GM12878 (cell line): ENCODE measurements at regions not wholly inside any gene's neighbourhood (a gene's known extent, or its start where the extent isn't known, plus 50 kb on each side); places are given as distances from the start of the nearest gene placed in this dataset.

ENCODE experiments used
- ATAC-seq: fragments of 200-7000 bp; cut with Tn5 transposase; 3 replicates; pipeline ENCODE4 v1.9.1; 2020; ENCODE audit warnings: mild to moderate bottlenecking, moderate library complexity
- BruUV-seq: library from RNA; stranded (reverse); fragments of 400-500 nt; replicated peaks from 2 replicates; lab custom pipeline; 2021; lab: Mats Ljungman, UMichigan
- CTCF ChIA-PET: fragments of 300-600 bp; sonication (Branson Sonifier 250); formaldehyde crosslinking; extraction: SDS; loops from one replicate; lab custom pipeline; 2021; ENCODE audit warnings: inconsistent platforms; lab: Yijun Ruan, JAX
- POLR2A ChIA-PET: fragments of 350-600 bp; formaldehyde crosslinking; extraction: SDS; loops from one replicate; lab custom pipeline; 2021; ENCODE audit warnings: inconsistent platforms; lab: Charles Lee
- RAD21 ChIA-PET: fragments of 300-600 bp; sonication (Branson Sonifier 250); formaldehyde crosslinking; loops from one replicate; lab custom pipeline; 2023; ENCODE audit warnings: antibody characterized with exemption; ENCODE audit not compliant: unreplicated experiment; lab: Charles Lee
- SMC1A ChIA-PET: fragments of 300-600 bp; sonication (Branson Sonifier 250); formaldehyde crosslinking; loops from one replicate; lab custom pipeline; 2023; ENCODE audit not compliant: unreplicated experiment, uncharacterized antibody; lab: Charles Lee
- DNase-seq: peaks from one replicate; pipeline ENCODE4 v3.0.0-alpha.2; 2011; ENCODE audit warnings: low read depth, low spot score
- FAIRE-seq: peaks from 3 replicates; lab custom pipeline; 2011; peaks lifted over from hg19 to GRCh38; lab: Jason Lieb, UNC
- H2AFZ ChIP-seq: 2 replicates; pipeline ENCODE4 v1.6.0; 2011; ENCODE audit warnings: low read depth, low read length, control low read depth; ENCODE audit not compliant: control insufficient read depth
- H3K27ac ChIP-seq: 2 replicates; pipeline ENCODE4 v1.5.1; 2011; ENCODE audit warnings: control low read depth; ENCODE audit not compliant: control insufficient read depth, insufficient read depth
- H3K27me3 ChIP-seq, 2 experiments: replicated peaks in 1 of 2; 2 replicates each; pipeline versions ENCODE4 v1.6.0 to v1.6.1; 2011; ENCODE audit warnings: low read length in 1 of 2; ENCODE audit not compliant: control insufficient read depth in 2 of 2, insufficient read depth in 2 of 2
- H3K36me3 ChIP-seq, 2 experiments: 2 replicates each; pipeline ENCODE4 v1.5.1; 2011; ENCODE audit warnings: low read length in 1 of 2; ENCODE audit not compliant: control insufficient read depth in 2 of 2, insufficient read depth in 2 of 2
- H3K4me1 ChIP-seq: 2 replicates; pipeline ENCODE4 v1.6.1; 2011; ENCODE audit warnings: mild to moderate bottlenecking, low read length, moderate library complexity, mixed read lengths; ENCODE audit not compliant: control insufficient read depth, insufficient read depth
- H3K4me2 ChIP-seq: 2 replicates; pipeline ENCODE4 v1.6.0; 2011; ENCODE audit warnings: control low read depth; ENCODE audit not compliant: control insufficient read depth, insufficient read depth
- H3K4me3 ChIP-seq: fragments of 200-600 bp; sonication (generic); 2 replicates; pipeline ENCODE4 v1.5.1; 2016
- H3K79me2 ChIP-seq: 2 replicates; pipeline ENCODE4 v1.6.0; 2011; ENCODE audit warnings: low read length; ENCODE audit not compliant: control insufficient read depth, insufficient read depth
- H3K9ac ChIP-seq: 2 replicates; pipeline ENCODE4 v1.8.0; 2011; ENCODE audit warnings: low read length, control low read depth, mixed read lengths; ENCODE audit not compliant: control insufficient read depth, insufficient read depth
- H3K9me3 ChIP-seq: replicated peaks from 3 replicates; pipeline ENCODE4 v1.5.1; 2011; ENCODE audit warnings: mild to moderate bottlenecking, low read length; ENCODE audit not compliant: control insufficient read depth, insufficient read depth
- H4K20me1 ChIP-seq: 2 replicates; pipeline ENCODE4 v1.6.0; 2011; ENCODE audit not compliant: control insufficient read depth, insufficient read depth
- CEBPZ ChIP-seq: fragments of 150-350 bp; IDR thresholded peaks from 2 replicates; pipeline ENCODE4 v1.6.1; 2016; ENCODE audit warnings: low read depth, low read length
- DPF2 ChIP-seq: fragments of 450-650 bp; IDR thresholded peaks from 2 replicates; pipeline ENCODE4 v1.6.1; 2017; ENCODE audit warnings: mild to moderate bottlenecking
- HSF1 ChIP-seq: fragments of 150-350 bp; IDR thresholded peaks from 2 replicates; pipeline ENCODE4 v1.6.1; 2014; ENCODE audit warnings: mild to moderate bottlenecking, low read depth, low read length
- IRF4 ChIP-seq: IDR thresholded peaks from 2 replicates; pipeline ENCODE4 v1.6.1; 2011; ENCODE audit warnings: low read depth, low read length
- JUNB ChIP-seq: IDR thresholded peaks from 2 replicates; pipeline ENCODE4 v1.6.1; 2016; ENCODE audit warnings: antibody characterized with exemption, mild to moderate bottlenecking
- KDM1A ChIP-seq: fragments of 200-600 bp; sonication (generic); IDR thresholded peaks from 2 replicates; pipeline ENCODE4 v1.6.1; 2016; ENCODE audit warnings: borderline replicate concordance
- NFIC ChIP-seq: IDR thresholded peaks from 2 replicates; pipeline ENCODE4 v1.6.1; 2012; ENCODE audit warnings: low read depth, mild to moderate bottlenecking, inconsistent platforms, low read length, moderate library complexity
- NFXL1 ChIP-seq: fragments of 450-650 bp; IDR thresholded peaks from 2 replicates; pipeline ENCODE4 v1.6.1; 2017; ENCODE audit warnings: antibody characterized with exemption, mild to moderate bottlenecking, borderline replicate concordance
- SIX5 ChIP-seq: IDR thresholded peaks from 2 replicates; pipeline ENCODE4 v1.6.1; 2011; ENCODE audit warnings: mild to moderate bottlenecking, low read depth, low read length, moderate library complexity; ENCODE audit not compliant: severe bottlenecking
- SKIL ChIP-seq: fragments of 450-650 bp; IDR thresholded peaks from 2 replicates; pipeline ENCODE4 v1.6.1; 2017; ENCODE audit warnings: mild to moderate bottlenecking, low read depth, inconsistent platforms; ENCODE audit not compliant: poor library complexity, severe bottlenecking
- TCF3 ChIP-seq: IDR thresholded peaks from 2 replicates; pipeline ENCODE4 v1.6.1; 2012; ENCODE audit warnings: low read depth, mild to moderate bottlenecking, low read length, borderline replicate concordance; ENCODE audit not compliant: insufficient read depth
- ZBTB4 ChIP-seq: fragments of 450-650 bp; formaldehyde crosslinking; IDR thresholded peaks from 2 replicates; pipeline ENCODE4 v1.4.0; 2022; ENCODE audit warnings: mild to moderate bottlenecking, moderate library complexity
- WGBS: methylation state at CpG from one replicate; pipeline ENCODE4 v1.1.6; 2016; ENCODE audit warnings: low lambda C conversion rate; ENCODE audit not compliant: insufficient replicate concordance, insufficient coverage; ENCODE audit errors: missing lambda C conversion rate; 5-methylcytosine and 5-hydroxymethylcytosine counted together
- in situ Hi-C: fragments of 300-500 bp; cut with MboI; formaldehyde crosslinking; loops from 9 replicates; pipeline ENCODE4 v1.14.3; 2018; ENCODE audit warnings: mixed read lengths
- intact Hi-C: fragments of 100-400 bp; cut with micrococcal nuclease; formaldehyde crosslinking; loops from one replicate; pipeline ENCODE4 v1.14.2; 2022; ENCODE audit not compliant: unreplicated experiment

- BruUV-seq, result no TSS peak
- H3K4me2 ChIP-seq, result no peak overlapping the region
- ChIA-PET POLR2A (no interaction called here), SMC1A (no interaction called here), CTCF (no interaction called here), RAD21 (no interaction called here)
- TF ChIP-seq NFIC, result no peak
- TF ChIP-seq JUNB, result no peak
- TF ChIP-seq CEBPZ, result no peak
- no peak for TF ChIP-seq ZBTB4 (CRISPR knock-in tag)
- no peak for TF ChIP-seq IRF4
- TF ChIP-seq SKIL, result no peak
- TF ChIP-seq SIX5, result no peak
- no peak for TF ChIP-seq NFXL1
- TF ChIP-seq TCF3, result no peak
- TF ChIP-seq DPF2, result no peak
- TF ChIP-seq KDM1A, result no peak
- TF ChIP-seq HSF1, result no peak
- DNase-seq (no peak), ATAC-seq (no peak), FAIRE-seq (no peak)
- H3K36me3 ChIP-seq, result no peaks in the 10 kb centered on the region
- 75% methylated on average over 5 of the region's 5 CpGs for WGBS
- H3K27me3 ChIP-seq, result no peaks in the 10 kb centered on the region
- intact Hi-C loops, result no loop called here
- no peak overlapping the region for H3K9ac ChIP-seq
- in situ Hi-C loops, result no loop called here
- no peaks in the 10 kb centered on the region for H3K4me1 ChIP-seq
- no peak overlapping the region for H3K4me3 ChIP-seq
- H3K79me2 ChIP-seq, result no peaks in the 10 kb centered on the region
- H4K20me1 ChIP-seq, result no peaks in the 10 kb centered on the region
- H3K27ac ChIP-seq, result no peak overlapping the region
- H3K9me3 ChIP-seq, result no peaks in the 10 kb centered on the region
- no peak overlapping the region for H2AFZ ChIP-seq
Measured at GRCh38 chr6:119423996-119424395, 74.4 kb upstream of the MAN1A1 start.
